Tibial nerve (tissue), 4 donors: ENCODE measurements at regions not wholly inside any gene's neighbourhood (a gene's known extent, or its start where the extent isn't known, plus 50 kb on each side); places are given as distances from the start of the nearest gene placed in this dataset.

Experiments used
- DNase-seq, 2 donors: peaks; one replicate each; pipeline ENCODE4 v3.0.0-alpha.2; 2019; ENCODE audit warnings: low spot score in 2 of 2
- H3K27ac ChIP-seq, 4 donors: fragments of 200-600 bp; sonication (generic) in 3 of 4; one replicate each; pipeline ENCODE4 v1.5.1; 2017 to 2019; ENCODE audit warnings: mild to moderate bottlenecking in 1 of 4
- H3K27me3 ChIP-seq, 2 donors: fragments of 200-600 bp; sonication (generic) in 1 of 2; one replicate each; pipeline versions ENCODE4 v1.5.1 to v1.6.0; 2017 to 2019
- H3K36me3 ChIP-seq, 3 donors: fragments of 200-600 bp; sonication (generic); one replicate each; pipeline ENCODE4 v1.5.1; 2018 to 2019
- H3K4me1 ChIP-seq, 4 donors: fragments of 200-600 bp; sonication (generic) in 3 of 4; one replicate each; pipeline ENCODE4 v1.5.1; 2017 to 2019
- H3K4me3 ChIP-seq, 4 donors: fragments of 200-600 bp; sonication (generic) in 3 of 4; one replicate each; pipeline ENCODE4 v1.5.1; 2017 to 2019; ENCODE audit warnings: mild to moderate bottlenecking in 1 of 4, moderate library complexity in 1 of 4
- H3K9me3 ChIP-seq, 4 donors: fragments of 200-600 bp; sonication (generic) in 3 of 4; one replicate each; pipeline ENCODE4 v1.5.1; 2017 to 2019
- EP300 ChIP-seq, 2 donors: sonication (generic); formaldehyde crosslinking; IDR thresholded peaks; one replicate each; pipeline ENCODE4 v1.6.1; 2017; ENCODE audit warnings: antibody characterized with exemption in 2 of 2, mild to moderate bottlenecking in 1 of 2
- POLR2A ChIP-seq, 2 donors: fragments of 450-650 bp; IDR thresholded peaks; one replicate each; pipeline ENCODE4 v1.6.1; 2017; ENCODE audit warnings: antibody characterized with exemption in 2 of 2, mild to moderate bottlenecking in 2 of 2, moderate library complexity in 2 of 2
- WGBS, 2 donors: methylation state at CpG; one replicate each; pipeline ENCODE4 v1.1.5; 2018; 5-methylcytosine and 5-hydroxymethylcytosine counted together
- TF ChIP-seq, protein P1 (sequence below), 5 experiments: fragments of 200-600 bp in 3 of 5; fragments of 450-650 bp in 2 of 5; sonication (generic) in 3 of 5; IDR thresholded peaks; one replicate each; pipeline ENCODE4 v1.5.1; 2016 to 2019; ENCODE audit warnings: antibody characterized with exemption in 5 of 5, mild to moderate bottlenecking in 3 of 5, moderate library complexity in 2 of 5

GRCh38 chr20:51085769-51086168, 62.9 kb upstream of the KCNG1 start:
- H3K36me3 ChIP-seq, result no peaks in the 10 kb centered on the region
- H3K27me3 ChIP-seq, result peaks cover 0 to 34% of the 10 kb centered on the region in 2 donors
- H3K4me3 ChIP-seq, result no peak overlapping the region
- H3K27ac ChIP-seq, result no peak overlapping the region
- H3K9me3 ChIP-seq, result no peaks in the 10 kb centered on the region
- 80 to 85% methylated on average over 4 of the region's 4 CpGs for WGBS, 2 donors
- no peak for DNase-seq
- TF ChIP-seq, protein P1, sequence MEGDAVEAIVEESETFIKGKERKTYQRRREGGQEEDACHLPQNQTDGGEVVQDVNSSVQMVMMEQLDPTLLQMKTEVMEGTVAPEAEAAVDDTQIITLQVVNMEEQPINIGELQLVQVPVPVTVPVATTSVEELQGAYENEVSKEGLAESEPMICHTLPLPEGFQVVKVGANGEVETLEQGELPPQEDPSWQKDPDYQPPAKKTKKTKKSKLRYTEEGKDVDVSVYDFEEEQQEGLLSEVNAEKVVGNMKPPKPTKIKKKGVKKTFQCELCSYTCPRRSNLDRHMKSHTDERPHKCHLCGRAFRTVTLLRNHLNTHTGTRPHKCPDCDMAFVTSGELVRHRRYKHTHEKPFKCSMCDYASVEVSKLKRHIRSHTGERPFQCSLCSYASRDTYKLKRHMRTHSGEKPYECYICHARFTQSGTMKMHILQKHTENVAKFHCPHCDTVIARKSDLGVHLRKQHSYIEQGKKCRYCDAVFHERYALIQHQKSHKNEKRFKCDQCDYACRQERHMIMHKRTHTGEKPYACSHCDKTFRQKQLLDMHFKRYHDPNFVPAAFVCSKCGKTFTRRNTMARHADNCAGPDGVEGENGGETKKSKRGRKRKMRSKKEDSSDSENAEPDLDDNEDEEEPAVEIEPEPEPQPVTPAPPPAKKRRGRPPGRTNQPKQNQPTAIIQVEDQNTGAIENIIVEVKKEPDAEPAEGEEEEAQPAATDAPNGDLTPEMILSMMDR (IDR thresholded peaks at IDR 0.05), result no peak
- TF ChIP-seq POLR2A (IDR thresholded peaks at IDR 0.05) (no peak), EP300 (IDR thresholded peaks at IDR 0.05) (no peak)
- no peaks in the 10 kb centered on the region for H3K4me1 ChIP-seq

GRCh38 chr20:51084593-51085377, 61.9 kb upstream of the KCNG1 start:
- Histone ChIP-seq H3K36me3 (no peaks in the 10 kb centered on the region), H3K27me3 (peaks cover 0 to 29% of the 10 kb centered on the region in 2 donors), H3K9me3 (no peaks in the 10 kb centered on the region), H3K4me3 (no peak overlapping the region), H3K4me1 (no peaks in the 10 kb centered on the region), H3K27ac (no peak overlapping the region)
- TF ChIP-seq POLR2A (IDR thresholded peaks at IDR 0.05) (no peak), EP300 (IDR thresholded peaks at IDR 0.05) (no peak)
- TF ChIP-seq, protein P1 (IDR thresholded peaks at IDR 0.05), result no peak
- 34 to 36% methylated on average over 10 of the region's 10 CpGs for WGBS, 2 donors
- no peak for DNase-seq

DNA sequence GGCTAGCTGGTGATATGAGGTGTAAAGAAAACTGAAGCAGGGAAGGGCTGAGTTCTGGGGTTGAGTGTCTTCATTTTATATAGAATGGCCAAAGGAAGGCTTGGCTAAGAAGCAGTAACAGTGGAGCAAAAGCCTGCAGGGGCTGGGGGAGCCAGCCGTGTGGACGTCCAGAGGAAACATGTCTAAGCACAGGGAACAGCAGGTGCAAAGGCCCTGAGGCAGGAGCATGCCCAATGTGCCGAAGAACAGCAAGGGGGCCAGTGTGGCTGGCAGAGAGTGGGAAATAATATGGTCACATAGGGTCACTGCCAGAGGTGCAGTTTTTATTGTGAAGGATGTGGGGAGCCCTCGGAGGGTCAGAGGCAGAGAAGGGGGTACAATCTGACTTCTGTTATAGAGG, 60.5 kb upstream of the KCNG1 start:
- WGBS, 2 donors, result 66 to 72% methylated on average over 4 of the region's 4 CpGs
- Histone ChIP-seq H3K36me3 (no peaks in the 10 kb centered on the region), H3K27me3 (peaks cover 0 to 27% of the 10 kb centered on the region in 2 donors), H3K27ac (no peak overlapping the region), H3K9me3 (no peaks in the 10 kb centered on the region), H3K4me3 (no peak overlapping the region), H3K4me1 (no peaks in the 10 kb centered on the region)
- no peak for DNase-seq
- TF ChIP-seq EP300 (IDR thresholded peaks at IDR 0.05) (no peak), POLR2A (IDR thresholded peaks at IDR 0.05) (no peak)
- TF ChIP-seq, protein P1 (IDR thresholded peaks at IDR 0.05), result no peak

GRCh38 chr20:51082988-51083387, 60.1 kb upstream of the KCNG1 start:
- H3K4me3 ChIP-seq, result no peak overlapping the region
- H3K4me1 ChIP-seq, result no peaks in the 10 kb centered on the region
- TF ChIP-seq EP300 (IDR thresholded peaks at IDR 0.05) (no peak), POLR2A (IDR thresholded peaks at IDR 0.05) (no peak)
- TF ChIP-seq, protein P1 (IDR thresholded peaks at IDR 0.05), result no peak
- H3K36me3 ChIP-seq, result no peaks in the 10 kb centered on the region
- peaks cover 0 to 27% of the 10 kb centered on the region in 2 donors for H3K27me3 ChIP-seq
- no peaks in the 10 kb centered on the region for H3K9me3 ChIP-seq
- WGBS, 2 donors, result 80 to 88% methylated on average over 3 of the region's 3 CpGs
- no peak overlapping the region for H3K27ac ChIP-seq
- DNase-seq, result no peak

- no peaks in the 10 kb centered on the region for H3K9me3 ChIP-seq
- H3K4me3 ChIP-seq, result no peak overlapping the region
- H3K36me3 ChIP-seq, result no peaks in the 10 kb centered on the region
- TF ChIP-seq POLR2A (IDR thresholded peaks at IDR 0.05) (no peak), EP300 (IDR thresholded peaks at IDR 0.05) (no peak)
- TF ChIP-seq, protein P1 (IDR thresholded peaks at IDR 0.05), result no peak
- peaks cover 0 to 27% of the 10 kb centered on the region in 2 donors for H3K27me3 ChIP-seq
- H3K27ac ChIP-seq, result no peak overlapping the region
- no peaks in the 10 kb centered on the region for H3K4me1 ChIP-seq
- WGBS, 2 donors, result 34 to 48% methylated on average over 3 of the region's 3 CpGs
- DNase-seq, result no peak
Measured at GRCh38 chr20:51080516-51080915, 57.6 kb upstream of the KCNG1 start.
